ENCODE measurements at regions not wholly inside any gene's neighbourhood (a gene's known extent, or its start where the extent isn't known, plus 50 kb on each side); places are given as distances from the start of the nearest gene placed in this dataset.

DNA sequence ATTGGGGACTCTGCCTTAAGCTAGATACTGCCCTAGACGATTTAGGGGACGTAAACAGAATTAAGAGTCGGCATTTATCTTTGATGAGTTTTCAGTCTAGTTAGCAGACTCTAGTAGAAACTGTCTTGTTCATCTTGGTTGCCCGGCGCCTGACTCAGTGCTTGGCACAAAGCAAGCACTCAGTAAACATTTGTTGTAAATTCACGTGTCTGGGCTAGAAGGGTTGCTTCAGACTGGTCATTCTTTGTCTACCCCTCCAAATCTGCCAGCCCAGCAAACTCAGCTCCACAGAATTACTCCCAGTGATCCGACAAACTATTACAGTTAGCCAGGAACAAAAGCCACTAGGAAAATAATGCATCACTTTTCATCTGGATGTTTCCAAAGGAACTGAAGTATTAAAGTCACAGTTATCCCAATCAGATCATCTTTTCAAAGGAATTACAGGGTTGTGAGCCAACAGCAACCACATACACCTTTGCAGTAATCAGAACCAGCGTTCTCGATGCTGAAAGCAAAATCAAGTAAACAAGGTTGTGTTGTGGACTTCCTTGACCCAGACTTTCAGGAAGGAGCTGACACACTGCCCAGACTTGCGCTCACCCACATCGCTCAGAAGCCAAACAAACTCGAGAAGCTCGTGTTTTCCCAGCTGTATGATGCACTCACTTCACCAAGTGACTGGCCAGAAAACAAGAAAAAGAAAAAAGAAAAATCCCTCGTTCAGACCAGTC is 66.5 kb upstream of the GADD45A start:
- DNase-seq, result peak in 8 of 14 donors; percentile 4 to 66 (median 14)

DNA sequence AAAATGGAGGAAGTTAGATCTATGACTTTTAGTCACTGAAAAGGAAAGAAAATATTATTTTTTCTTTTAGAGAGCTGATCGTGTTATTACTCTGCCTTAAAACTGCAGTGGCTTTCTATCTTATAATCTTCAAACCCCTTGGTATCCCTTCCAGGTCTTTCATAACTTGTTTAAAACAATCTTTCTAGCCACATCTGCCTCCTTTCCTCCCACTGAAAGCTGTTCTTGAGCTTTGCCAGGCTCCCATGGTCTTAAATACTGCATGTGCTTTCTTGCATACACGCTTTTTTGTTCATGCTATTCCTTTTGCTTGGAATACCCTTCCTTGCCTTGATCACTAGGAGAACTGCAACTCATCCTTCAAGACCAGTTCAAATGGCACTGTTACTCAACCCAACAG is 65.9 kb upstream of the GADD45A start:
- no peak for DNase-seq

DNA sequence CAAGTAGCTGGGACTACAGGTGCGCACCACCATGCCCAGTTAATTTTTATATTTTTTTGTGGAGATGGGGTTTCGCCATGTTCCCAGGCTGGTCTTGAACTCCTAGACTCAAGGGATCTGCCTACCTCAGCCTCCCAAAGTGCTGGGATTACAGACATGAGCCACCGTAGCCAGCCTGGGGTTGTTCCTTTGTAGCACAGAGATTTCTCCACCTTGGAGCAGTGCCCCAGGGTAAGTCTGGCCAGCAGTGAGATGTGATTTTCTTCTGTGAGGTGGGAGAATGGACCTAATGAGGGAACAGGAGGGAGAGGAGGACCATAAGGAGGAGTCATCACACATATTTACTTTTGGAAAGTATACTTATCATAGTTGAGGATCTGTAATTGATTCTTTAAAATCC is 61.1 kb upstream of the GADD45A start:
- no peak for DNase-seq

DNA sequence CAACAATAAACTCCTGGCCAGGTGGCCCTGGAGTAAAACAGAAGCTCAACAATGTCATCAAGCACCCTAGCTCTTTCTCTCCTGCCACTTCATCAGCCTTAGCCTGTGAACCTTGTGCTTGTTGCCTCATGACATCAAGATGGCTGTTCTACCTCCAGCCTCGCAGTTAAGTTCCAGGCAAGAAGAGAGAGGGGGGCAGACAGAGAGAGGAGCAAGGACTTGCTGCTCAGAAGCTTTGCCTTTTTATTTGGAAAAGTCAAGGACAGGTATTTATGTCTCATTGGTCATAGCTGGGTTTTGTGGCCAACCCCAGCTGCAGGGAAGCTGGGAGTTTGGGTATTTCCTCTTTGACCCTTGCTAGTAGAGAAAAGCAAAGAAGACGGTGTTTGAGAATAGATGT is 60.3 kb upstream of the GADD45A start:
- no peak for DNase-seq

DNA sequence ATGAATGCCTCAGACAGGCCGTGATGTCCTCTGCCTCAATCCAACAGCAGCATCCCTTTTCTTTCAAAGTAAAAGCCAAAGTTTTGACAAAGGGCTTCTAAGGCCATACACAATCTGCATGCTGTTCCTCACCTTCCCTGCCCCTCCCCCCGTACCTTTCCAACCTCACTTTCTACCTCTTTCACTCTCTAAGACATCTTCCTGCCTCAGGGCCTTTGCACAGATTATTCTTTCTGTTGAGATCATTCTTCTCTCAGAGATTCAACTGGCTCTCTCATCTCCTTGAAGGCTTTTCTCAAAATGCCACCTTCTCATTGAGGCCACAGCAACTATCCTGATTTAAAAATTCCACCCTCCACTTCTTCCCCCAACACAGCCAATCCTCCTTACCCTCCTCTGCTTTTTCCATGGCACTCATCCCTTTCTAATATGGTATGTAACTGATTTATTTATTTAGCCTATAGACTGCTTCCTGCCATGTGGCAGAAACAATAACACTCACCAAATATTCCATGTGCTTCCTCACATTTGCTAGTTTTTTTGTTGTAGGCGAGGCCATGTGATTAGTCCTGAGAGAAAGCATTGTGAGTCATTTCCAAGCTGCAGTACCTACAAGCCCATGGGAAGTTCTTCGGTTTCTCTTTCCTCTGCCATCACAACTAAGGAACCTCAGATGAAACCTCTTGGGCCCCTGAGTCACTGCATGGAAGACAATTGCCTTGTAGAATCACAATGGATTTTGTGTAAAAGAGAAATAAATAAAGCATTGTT is 58.7 kb upstream of the GADD45A start:
- no peak for DNase-seq

DNA sequence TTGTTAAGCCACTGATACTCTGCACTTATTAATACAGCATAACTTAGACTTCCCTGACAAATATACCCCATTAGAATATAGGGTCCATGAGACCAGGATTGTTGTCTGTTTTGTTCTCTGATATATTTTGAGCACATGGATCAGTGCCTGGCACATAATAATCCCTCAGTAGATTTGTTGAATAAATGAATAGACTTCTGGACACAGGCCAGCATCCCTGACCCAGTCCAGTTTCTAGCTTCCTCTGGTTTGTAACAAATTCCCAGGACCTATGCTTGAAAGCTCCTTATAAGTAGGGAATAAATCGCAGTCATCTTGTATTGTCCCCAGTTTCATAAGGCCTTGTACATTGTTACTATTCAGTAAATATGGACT is 58.2 kb upstream of the GADD45A start:
- DNase-seq, result no peak

DNA sequence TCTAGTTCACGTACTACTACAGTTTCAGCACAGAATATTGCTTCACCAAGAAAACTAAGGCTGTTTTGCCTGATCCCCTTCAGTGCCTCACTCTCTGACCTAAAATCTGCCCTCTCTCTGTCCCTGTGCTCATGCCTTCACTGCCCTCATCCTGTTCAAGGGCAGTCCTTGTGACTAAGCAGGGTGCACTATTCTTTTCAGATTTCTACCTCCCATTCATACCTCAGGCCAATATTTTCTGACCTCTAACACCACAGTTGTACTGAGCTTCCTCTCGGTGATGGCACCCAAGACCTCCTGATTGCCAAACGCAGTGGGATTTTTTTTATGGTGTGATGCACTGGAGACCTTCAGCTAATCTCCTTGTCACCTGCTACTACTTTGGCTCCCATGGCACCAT is 57.7 kb upstream of the GADD45A start:
- no peak for DNase-seq

DNA sequence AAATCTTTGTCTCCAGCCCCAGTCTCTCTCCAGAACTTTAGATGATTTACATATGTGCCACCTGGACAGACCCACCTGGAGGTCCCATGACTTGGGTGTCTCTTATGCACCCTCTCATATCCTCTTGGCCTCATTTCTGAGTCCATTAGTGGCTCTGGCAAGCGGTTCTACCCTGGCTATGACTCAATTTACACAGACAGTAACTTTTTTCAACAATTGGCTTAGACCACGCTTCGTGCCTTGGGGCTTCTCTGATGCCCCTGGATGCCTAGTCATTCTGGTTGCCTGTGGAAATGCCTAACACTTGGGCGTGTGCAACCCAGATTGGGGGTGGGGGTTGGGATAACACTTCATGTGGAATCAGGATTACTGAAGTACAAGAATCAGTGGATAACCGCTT is 57.1 kb upstream of the GADD45A start:
- DNase-seq, result no peak

DNA sequence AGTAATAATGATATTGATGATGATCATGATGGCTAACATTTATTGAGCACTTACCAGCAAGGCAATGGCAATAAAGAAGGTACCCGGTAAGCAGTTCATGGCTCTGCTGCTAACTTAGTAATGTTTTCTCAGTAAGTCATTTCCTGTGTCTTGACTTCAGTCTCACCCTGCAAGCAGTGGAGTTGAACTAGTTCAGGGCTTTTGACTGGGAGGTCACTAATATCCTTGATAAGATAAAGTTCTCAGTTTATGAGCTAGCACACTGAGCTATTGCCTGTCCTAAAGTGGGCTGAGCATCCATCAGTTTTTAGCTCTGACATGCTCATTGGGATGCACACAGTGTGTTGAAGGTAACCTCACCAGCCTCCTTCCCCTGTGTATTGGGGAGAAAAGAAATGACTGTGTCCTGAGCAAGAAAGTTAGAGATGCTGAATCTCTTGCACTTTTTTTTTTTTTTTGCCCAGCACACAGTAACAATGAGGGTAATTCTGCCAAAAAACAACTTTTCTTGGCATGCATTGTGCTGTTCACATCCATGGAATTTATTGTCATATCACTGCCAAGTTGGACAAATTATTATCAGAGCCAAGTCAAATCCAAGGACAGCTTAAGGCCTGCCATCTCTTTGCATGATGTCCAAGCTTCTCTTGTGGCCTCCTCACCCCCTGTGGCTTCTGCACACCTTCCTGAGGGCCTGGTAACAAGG is 55.5 kb upstream of the GADD45A start:
- DNase-seq, result no peak

DNA sequence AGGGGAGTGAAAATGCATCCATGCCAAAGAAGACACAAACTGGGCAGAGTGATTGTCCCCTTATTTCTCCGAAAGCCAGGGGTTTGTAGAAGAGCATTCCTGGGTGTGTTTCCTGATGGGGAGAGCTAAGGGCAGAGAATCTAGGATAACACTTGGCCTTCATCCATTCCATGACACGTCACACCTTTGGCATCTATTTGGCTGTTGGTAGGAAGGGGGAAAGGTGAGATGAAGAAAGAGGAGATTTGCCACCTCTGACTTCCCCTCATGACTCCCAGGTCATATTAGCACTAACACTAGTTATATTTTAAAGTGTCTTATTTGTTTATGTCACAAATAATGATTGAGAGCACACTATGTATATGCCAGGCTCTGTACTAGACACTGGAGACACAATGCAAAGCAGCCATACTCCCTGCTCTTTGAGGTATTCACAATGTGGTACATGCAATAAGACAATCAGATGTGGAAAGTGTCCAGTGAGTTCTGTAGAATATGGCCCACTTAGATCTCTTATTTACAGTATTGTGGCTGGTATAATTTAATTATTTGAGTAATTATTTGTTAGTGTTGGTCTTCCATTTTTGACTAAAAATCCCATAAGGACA is 54.5 kb upstream of the GADD45A start:
- DNase-seq, result no peak

DNA sequence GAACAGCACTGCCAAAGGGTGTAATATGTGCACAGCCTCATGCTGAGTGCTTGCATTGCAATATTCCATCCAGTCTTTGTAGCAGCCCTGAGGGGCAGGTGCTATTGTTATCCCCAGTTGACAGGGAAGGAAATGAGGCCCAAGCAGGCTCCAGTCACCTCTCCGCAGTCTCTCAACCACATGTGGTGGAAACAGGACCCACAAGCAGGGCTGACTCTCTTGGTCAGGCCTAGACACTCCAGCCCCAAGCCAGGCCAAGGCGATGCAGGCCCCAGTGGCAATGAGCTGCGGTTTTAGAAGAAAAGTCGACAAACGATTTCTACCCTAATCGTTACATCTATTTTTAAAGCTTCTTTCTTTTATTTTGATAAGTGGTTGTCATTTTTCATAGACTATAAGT is 52.6 kb upstream of the GADD45A start:
- no peak for DNase-seq

DNA sequence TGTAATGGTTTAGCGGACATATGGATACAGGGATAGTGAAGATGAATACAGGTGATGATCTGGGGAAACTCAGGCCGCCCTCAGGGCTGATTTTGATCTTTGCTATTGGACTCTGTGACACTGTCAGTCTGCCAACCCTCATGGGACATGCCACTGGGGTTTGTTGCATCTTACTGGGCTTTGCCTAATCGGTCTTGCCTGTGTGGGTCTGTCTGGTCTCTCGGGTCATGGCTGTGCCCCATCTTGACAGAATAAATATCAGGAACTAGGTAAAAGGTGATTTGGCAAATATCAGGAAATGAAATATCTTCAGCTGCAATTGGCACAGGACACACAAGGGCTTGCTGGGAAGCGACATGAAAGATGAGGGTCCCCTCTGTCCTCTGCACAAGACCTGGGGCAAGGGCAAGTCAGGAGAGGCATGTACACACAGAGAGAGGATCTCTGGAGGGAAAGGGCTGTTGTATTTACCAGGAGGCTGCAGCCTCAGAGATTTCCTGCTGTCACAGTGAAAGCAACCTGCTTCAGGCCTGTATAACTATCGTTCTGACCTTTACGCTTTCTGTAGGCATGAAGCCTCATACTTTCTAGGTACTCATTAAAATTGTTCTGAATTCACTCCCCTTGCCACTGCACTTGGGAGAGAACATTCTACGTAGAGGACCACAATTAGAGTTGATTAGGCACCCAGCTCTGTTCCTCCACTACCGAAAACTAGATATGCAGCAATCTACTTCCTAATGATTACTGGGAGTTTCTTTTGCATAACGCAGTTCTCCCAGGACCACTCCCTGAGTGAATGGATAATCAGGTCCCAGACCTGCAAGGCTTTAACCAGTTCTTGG is 52.0 kb upstream of the GADD45A start:
- DNase-seq, result no peak

DNA sequence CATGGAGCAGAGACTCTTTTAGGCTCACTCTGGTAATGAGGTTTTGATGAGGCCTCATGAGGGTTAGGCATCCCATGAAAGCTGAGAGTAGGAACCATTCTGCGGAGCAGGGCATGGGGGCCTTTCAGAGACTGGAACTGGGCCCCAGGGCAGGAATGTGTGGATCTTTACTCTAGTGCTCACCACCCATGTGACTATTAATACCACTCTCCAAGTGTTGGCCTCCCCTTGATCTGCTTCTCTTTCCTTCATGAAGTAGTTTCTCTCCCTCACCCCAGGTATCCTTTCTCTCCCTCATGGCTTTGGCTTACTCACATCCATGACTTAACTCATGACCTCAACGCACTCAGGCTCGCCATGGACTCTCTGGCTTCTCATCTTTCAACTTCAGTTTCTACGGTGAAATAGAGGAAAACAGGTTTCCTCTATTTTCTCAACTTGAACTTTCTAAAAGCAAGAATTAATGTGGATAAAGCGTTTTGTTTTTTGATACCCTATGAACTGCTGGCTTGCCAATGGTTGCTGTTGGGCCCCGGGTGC is 50.5 kb upstream of the GADD45A start:
- no peak for DNase-seq

DNA sequence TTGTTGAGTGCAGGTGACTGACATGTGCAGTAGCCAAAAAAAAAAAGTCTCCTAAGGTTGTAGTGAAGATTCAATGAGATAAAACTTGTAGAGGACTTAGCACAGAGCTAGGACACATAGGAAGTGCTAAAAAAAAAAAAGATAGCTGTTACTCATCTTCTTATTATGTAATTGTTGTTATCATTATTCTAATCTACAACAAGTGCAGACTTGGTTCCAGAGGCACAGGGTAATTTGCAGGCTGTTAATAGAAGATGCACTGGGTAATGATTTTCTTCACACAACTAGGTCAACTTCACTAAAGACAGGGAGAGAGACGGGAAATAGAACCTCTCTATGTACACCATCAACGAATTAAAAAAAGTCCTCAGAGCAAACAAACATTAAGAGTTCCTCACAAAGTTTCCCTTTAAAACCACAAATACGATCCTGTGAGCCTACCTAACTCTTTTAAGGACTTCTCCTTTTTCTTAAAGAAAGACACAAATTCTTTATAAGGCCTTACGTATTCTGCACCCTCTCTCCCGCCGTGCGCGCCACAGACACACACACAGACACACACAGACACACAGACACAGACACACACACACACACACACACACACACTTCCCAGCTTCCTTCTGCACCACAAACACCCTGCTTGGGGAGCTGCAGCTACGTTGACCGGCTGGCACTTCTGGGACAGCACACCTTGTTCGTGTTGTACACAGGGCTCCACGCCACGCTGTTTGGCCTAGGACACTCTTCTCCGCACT is 49.8 kb upstream of the GADD45A start:
- no peak for DNase-seq
